Bronchial epithelial cell (primary cell): ENCODE measurements at regions not wholly inside any gene's neighbourhood (a gene's known extent, or its start where the extent isn't known, plus 50 kb on each side); places are given as distances from the start of the nearest gene placed in this dataset.

Experiments
- DNase-seq: peaks from one replicate; pipeline ENCODE4 v3.0.0-alpha.2; 2010; ENCODE audit warnings: low read depth
- FAIRE-seq: peaks from 2 replicates; lab custom pipeline; 2011; peaks lifted over from hg19 to GRCh38; lab: Jason Lieb, UNC
- H3K27me3 ChIP-seq: 2 replicates; pipeline ENCODE4 v1.5.1; 2011; ENCODE audit warnings: low read length; ENCODE audit not compliant: control insufficient read depth, insufficient read depth
- H3K36me3 ChIP-seq: 2 replicates; pipeline ENCODE4 v1.5.1; 2011; ENCODE audit warnings: low read length; ENCODE audit not compliant: control insufficient read depth, insufficient read depth
- H3K4me3 ChIP-seq: 2 replicates; pipeline ENCODE4 v1.5.1; 2011; ENCODE audit warnings: mild to moderate bottlenecking, low read depth, low read length, control low read depth
- TF ChIP-seq, protein P1 (sequence below): IDR thresholded peaks from 2 replicates; pipeline ENCODE4 v1.5.1; 2011; ENCODE audit warnings: mild to moderate bottlenecking, moderate library complexity, low read length, control low read depth, inconsistent platforms; ENCODE audit not compliant: insufficient read depth, severe bottlenecking

DNA sequence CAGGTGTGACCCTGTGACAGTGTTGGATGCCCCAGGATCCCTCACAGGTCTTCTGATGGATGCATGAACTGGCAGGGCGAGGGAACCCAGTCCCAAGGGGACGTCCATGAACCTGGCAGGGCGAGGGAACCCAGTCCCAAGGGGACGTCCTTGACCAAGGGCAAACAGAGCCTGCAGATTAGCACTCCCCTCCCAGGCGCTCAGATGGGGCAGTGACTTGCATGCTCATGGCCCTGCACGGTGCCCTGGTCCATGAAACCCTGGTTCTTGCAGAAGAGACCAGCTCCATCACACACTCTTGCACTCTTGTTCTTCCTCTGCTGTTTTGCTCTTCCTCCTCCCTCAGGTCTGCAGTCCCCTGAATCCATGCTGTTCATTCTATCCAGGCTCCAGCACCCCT, 192.7 kb downstream of the GALR1 start:
- DNase-seq (no peak), FAIRE-seq (no peak)
- no peak overlapping the region for H3K4me3 ChIP-seq
- H3K36me3 ChIP-seq, result no peaks in the 10 kb centered on the region
- no peaks in the 10 kb centered on the region for H3K27me3 ChIP-seq
- TF ChIP-seq, protein P1, sequence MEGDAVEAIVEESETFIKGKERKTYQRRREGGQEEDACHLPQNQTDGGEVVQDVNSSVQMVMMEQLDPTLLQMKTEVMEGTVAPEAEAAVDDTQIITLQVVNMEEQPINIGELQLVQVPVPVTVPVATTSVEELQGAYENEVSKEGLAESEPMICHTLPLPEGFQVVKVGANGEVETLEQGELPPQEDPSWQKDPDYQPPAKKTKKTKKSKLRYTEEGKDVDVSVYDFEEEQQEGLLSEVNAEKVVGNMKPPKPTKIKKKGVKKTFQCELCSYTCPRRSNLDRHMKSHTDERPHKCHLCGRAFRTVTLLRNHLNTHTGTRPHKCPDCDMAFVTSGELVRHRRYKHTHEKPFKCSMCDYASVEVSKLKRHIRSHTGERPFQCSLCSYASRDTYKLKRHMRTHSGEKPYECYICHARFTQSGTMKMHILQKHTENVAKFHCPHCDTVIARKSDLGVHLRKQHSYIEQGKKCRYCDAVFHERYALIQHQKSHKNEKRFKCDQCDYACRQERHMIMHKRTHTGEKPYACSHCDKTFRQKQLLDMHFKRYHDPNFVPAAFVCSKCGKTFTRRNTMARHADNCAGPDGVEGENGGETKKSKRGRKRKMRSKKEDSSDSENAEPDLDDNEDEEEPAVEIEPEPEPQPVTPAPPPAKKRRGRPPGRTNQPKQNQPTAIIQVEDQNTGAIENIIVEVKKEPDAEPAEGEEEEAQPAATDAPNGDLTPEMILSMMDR, result no peak

- Histone ChIP-seq H3K27me3 (no peaks in the 10 kb centered on the region), H3K4me3 (no peak overlapping the region), H3K36me3 (no peaks in the 10 kb centered on the region)
- TF ChIP-seq, protein P1, result no peak
- FAIRE-seq, result no peak
- no peak for DNase-seq
Observed at GRCh38 chr18:77444385-77444784, 194.7 kb downstream of the GALR1 start.

GRCh38 chr18:77448046-77448445, 198.4 kb downstream of the GALR1 start:
- Histone ChIP-seq H3K4me3 (no peak overlapping the region), H3K27me3 (no peaks in the 10 kb centered on the region), H3K36me3 (no peaks in the 10 kb centered on the region)
- TF ChIP-seq, protein P1, result no peak
- FAIRE-seq, result no peak
- no peak for DNase-seq

DNA sequence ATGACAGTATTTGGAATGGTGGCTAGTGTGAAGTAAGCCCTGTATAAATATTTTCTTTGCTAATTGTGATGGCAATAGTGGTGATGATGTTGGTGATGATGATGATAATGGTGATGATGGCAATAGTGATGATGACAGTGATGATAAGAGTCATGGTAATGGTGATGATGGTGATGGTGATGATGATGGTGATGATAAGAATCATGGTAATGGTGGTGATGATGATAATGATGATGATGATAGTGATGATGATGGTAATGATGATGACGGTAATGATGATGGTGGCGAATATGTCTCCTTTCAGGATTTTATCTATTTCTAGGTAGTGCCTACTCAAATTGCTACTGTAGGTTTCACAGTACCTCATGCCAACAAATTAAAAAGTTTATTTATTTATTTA, 205.4 kb downstream of the GALR1 start:
- DNase-seq (no peak), FAIRE-seq (no peak)
- H3K4me3 ChIP-seq, result no peak overlapping the region
- no peaks in the 10 kb centered on the region for H3K27me3 ChIP-seq
- H3K36me3 ChIP-seq, result no peaks in the 10 kb centered on the region
- TF ChIP-seq, protein P1, result no peak

DNA sequence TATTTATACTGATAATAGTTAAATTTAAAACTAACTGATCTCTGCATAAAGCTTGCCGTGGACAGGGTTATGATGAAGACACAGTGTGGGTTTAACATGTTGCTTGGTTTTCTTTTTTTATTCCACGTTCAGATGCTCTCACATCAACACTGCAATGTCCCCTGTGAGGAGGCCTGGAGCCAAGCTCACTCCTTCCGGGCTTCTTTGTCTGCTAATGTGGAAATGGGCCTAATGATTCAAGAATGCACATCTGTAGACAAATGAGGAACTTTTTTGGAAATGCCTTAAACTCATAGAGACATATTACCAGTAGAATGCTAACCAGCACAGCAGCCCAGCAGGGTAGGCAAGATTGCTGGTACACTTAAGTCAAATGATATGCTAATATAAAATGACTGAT, 208.0 kb downstream of the GALR1 start:
- H3K27me3 ChIP-seq, result no peaks in the 10 kb centered on the region
- FAIRE-seq (no peak), DNase-seq (no peak)
- no peaks in the 10 kb centered on the region for H3K36me3 ChIP-seq
- no peak overlapping the region for H3K4me3 ChIP-seq
- TF ChIP-seq, protein P1, result no peak

GRCh38 chr18:77461062-77461688, 211.5 kb downstream of the GALR1 start:
- Histone ChIP-seq H3K4me3 (no peak overlapping the region), H3K27me3 (no peaks in the 10 kb centered on the region), H3K36me3 (no peaks in the 10 kb centered on the region)
- FAIRE-seq, result no peak
- TF ChIP-seq, protein P1, result no peak
- no peak for DNase-seq
